MM.1S (cell line): ENCODE measurements at regions not wholly inside any gene's neighbourhood (a gene's known extent, or its start where the extent isn't known, plus 50 kb on each side); places are given as distances from the start of the nearest gene placed in this dataset.

Experiments used
- DNase-seq: peaks from one replicate; pipeline ENCODE4 v3.0.0-alpha.2; 2015
- H2AFZ ChIP-seq: fragments of 300-600 bp; sonication (generic); 2 replicates; pipeline ENCODE4 v1.6.0; 2016; ENCODE audit warnings: antibody characterized with exemption, low read length
- H3F3A ChIP-seq: fragments of 300-600 bp; sonication (generic); 2 replicates; pipeline ENCODE4 v1.6.1; 2016; ENCODE audit warnings: mild to moderate bottlenecking, antibody characterized with exemption, low read length, moderate library complexity, mixed read lengths; ENCODE audit not compliant: insufficient read depth
- H3K27ac ChIP-seq: fragments of 300-600 bp; sonication (generic); 2 replicates; pipeline ENCODE4 v1.5.1; 2016; ENCODE audit warnings: mild to moderate bottlenecking, low read length
- H3K27me3 ChIP-seq: fragments of 300-600 bp; sonication (generic); replicated peaks from 2 replicates; pipeline ENCODE4 v1.6.0; 2016; ENCODE audit warnings: low read length; ENCODE audit not compliant: insufficient read depth
- H3K36me3 ChIP-seq: fragments of 300-600 bp; sonication (generic); replicated peaks from 2 replicates; pipeline ENCODE4 v1.6.1; 2016; ENCODE audit warnings: mild to moderate bottlenecking, low read length, mixed read lengths; ENCODE audit not compliant: insufficient read depth
- H3K4me1 ChIP-seq: fragments of 300-600 bp; sonication (generic); 2 replicates; pipeline ENCODE4 v1.6.1; 2016; ENCODE audit warnings: low read length, mixed read lengths
- H3K4me2 ChIP-seq: fragments of 300-600 bp; sonication (generic); 2 replicates; pipeline ENCODE4 v1.6.0; 2016; ENCODE audit warnings: low read depth, low read length
- H3K4me3 ChIP-seq: fragments of 300-600 bp; sonication (generic); 2 replicates; pipeline ENCODE4 v1.5.1; 2016; ENCODE audit warnings: low read length, mixed read lengths
- H3K79me2 ChIP-seq: fragments of 300-600 bp; sonication (generic); 2 replicates; pipeline ENCODE4 v1.6.1; 2016; ENCODE audit warnings: mixed run types, low read length, mixed read lengths
- H3K9ac ChIP-seq: fragments of 300-600 bp; sonication (generic); 2 replicates; pipeline ENCODE4 v1.6.1; 2016; ENCODE audit warnings: low read length, mixed read lengths
- H3K9me2 ChIP-seq: fragments of 300-600 bp; sonication (generic); replicated peaks from 2 replicates; pipeline ENCODE4 v1.6.1; 2016; ENCODE audit warnings: mild to moderate bottlenecking, low read length, mixed read lengths; ENCODE audit not compliant: insufficient read depth
- H3K9me3 ChIP-seq: fragments of 300-600 bp; sonication (generic); replicated peaks from 2 replicates; pipeline ENCODE4 v1.6.1; 2016; ENCODE audit warnings: mild to moderate bottlenecking, low read length, mixed read lengths; ENCODE audit not compliant: insufficient read depth
- H4K20me1 ChIP-seq: fragments of 300-600 bp; sonication (generic); 2 replicates; pipeline ENCODE4 v1.6.1; 2016; ENCODE audit warnings: mild to moderate bottlenecking, low read length, moderate library complexity, mixed read lengths; ENCODE audit not compliant: insufficient read depth
- CTCF ChIP-seq: fragments of 300-600 bp; sonication (generic); IDR thresholded peaks from 2 replicates; pipeline ENCODE4 v1.5.1; 2016; ENCODE audit warnings: antibody characterized with exemption, low read length, mixed read lengths
- EZH2 ChIP-seq: fragments of 300-600 bp; sonication (generic); optimal IDR thresholded peaks from 2 replicates; pipeline ENCODE3; 2017; ENCODE audit warnings: low read depth, mild to moderate bottlenecking, antibody characterized with exemption, low read length, mixed read lengths
- EZH2phosphoT487 ChIP-seq: fragments of 300-600 bp; sonication (generic); IDR thresholded peaks from 2 replicates; pipeline ENCODE4 v1.6.1; 2018; ENCODE audit warnings: antibody characterized with exemption, low read length

GRCh38 chr6:125481056-125481455 is 179.3 kb upstream of the HDDC2 start:
- H3K36me3 ChIP-seq = no peaks in the 10 kb centered on the region
- H3K27me3 ChIP-seq = no peaks in the 10 kb centered on the region
- H3K9me2 ChIP-seq = no peaks in the 10 kb centered on the region
- no peak overlapping the region for H3K4me2 ChIP-seq
- no peaks in the 10 kb centered on the region for H3K79me2 ChIP-seq
- no peak overlapping the region for H3K27ac ChIP-seq
- no peak overlapping the region for H3K4me3 ChIP-seq
- H3K9me3 ChIP-seq = no peaks in the 10 kb centered on the region
- H4K20me1 ChIP-seq = no peaks in the 10 kb centered on the region
- H3K9ac ChIP-seq = no peak overlapping the region
- no peaks in the 10 kb centered on the region for H3F3A ChIP-seq
- no peaks in the 10 kb centered on the region for H3K4me1 ChIP-seq
- TF ChIP-seq CTCF (no peak), EZH2 (no peak), EZH2phosphoT487 (no peak)
- no peak for DNase-seq
- H2AFZ ChIP-seq = no peak overlapping the region

DNA sequence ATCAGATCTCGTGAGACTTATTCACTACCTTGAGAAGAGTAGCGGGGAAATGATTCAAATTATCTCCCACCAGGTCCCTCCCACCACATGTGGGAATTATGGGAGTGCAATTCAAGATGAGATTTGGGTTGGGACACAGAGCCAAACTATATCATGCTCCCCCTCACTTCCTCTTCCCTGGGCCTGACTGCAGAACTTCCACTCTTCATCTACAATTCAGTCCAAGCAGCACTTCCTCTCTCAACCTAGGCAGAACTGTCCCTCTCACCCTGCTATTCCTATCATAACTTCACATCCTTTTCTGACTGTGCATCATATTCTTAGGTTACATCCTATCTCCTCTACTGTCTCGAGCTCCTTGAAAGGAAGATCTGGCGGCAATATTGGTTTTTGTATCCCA is 184.0 kb upstream of the HDDC2 start:
- Histone ChIP-seq H3F3A (no peaks in the 10 kb centered on the region), H2AFZ (no peak overlapping the region), H3K79me2 (no peaks in the 10 kb centered on the region), H3K9me2 (no peaks in the 10 kb centered on the region), H3K27me3 (no peaks in the 10 kb centered on the region), H3K4me2 (no peak overlapping the region), H4K20me1 (no peaks in the 10 kb centered on the region), H3K4me1 (no peaks in the 10 kb centered on the region), H3K36me3 (no peaks in the 10 kb centered on the region), H3K4me3 (no peak overlapping the region), H3K27ac (no peak overlapping the region), H3K9me3 (no peaks in the 10 kb centered on the region), H3K9ac (no peak overlapping the region)
- no peak for DNase-seq
- TF ChIP-seq CTCF = no peak
- TF ChIP-seq EZH2 = no peak
- no peak for TF ChIP-seq EZH2phosphoT487

DNA sequence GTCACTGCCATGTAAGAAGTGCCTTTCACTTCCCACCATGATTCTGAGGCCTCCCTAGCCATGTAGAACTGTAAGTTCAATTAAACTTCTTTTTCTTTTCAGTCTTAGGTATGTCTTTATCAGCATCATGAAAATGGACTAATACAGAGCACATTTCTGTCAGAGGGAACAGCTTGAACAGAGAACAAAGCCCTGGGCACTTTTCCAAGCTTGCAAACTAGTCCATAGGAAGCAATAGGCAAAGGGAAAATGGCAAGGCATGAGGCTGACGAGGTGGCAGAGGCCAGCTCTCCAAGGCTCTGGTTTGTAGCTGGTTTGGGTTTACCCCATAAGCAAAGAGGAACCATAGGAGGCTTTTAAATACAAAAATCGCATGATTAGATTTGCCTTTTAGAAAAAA is 185.1 kb upstream of the HDDC2 start:
- no peak overlapping the region for H2AFZ ChIP-seq
- no peak overlapping the region for H3K4me3 ChIP-seq
- H3K27ac ChIP-seq = no peak overlapping the region
- no peaks in the 10 kb centered on the region for H3K9me2 ChIP-seq
- no peak for DNase-seq
- no peak overlapping the region for H3K9ac ChIP-seq
- H3K79me2 ChIP-seq = no peaks in the 10 kb centered on the region
- no peaks in the 10 kb centered on the region for H3K4me1 ChIP-seq
- no peak overlapping the region for H3K4me2 ChIP-seq
- no peaks in the 10 kb centered on the region for H3K36me3 ChIP-seq
- no peaks in the 10 kb centered on the region for H3F3A ChIP-seq
- no peaks in the 10 kb centered on the region for H3K9me3 ChIP-seq
- H4K20me1 ChIP-seq = no peaks in the 10 kb centered on the region
- TF ChIP-seq EZH2phosphoT487 (no peak), CTCF (no peak), EZH2 (no peak)
- no peaks in the 10 kb centered on the region for H3K27me3 ChIP-seq
